ENCODE measurements at regions not wholly inside any gene's neighbourhood (a gene's known extent, or its start where the extent isn't known, plus 50 kb on each side); places are given as distances from the start of the nearest gene placed in this dataset.

DNA sequence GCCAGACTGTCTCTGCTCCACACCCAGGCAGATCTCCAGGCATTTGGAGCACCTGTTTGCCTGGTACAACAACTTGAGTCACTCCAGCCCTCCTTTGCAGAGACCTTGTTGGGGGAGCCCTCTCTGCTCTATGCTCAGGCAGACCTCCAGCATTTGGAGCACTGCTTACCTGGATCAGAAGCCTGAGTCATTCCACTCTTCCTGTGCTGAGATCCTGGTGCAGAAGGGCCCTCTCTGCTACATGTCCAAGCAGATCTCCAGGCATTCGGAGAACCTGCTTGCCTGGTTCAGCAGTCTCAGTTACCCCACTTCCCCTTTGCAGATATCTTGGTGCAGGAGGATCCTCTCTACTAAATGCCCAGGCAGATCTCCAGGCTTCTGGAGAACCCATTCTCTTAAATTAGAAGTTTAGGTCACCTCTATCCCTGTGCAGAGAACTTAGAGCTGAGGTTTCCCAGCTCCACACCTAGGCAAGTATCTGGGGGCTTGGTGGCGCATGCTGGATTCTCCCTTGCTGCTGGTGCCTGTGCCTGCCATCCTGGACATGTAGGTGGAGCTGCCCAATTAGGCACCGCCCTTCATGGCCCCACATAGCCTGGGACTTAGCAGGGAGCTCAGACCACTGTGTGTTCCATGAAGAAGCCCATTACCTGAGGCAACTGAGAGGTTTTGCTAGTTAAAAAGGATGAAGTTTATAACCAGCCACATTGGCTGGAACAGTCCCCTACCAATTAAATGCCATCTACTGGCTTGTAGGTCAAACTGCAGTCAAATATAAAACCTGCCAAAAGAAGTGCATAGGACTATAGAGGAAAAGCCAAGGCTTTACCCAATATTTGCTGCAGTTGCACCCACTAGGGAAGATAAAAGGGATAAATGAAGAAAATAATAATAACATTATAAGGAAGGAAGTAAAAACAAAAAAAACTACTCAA, 97.6 kb upstream of the SLITRK6 start:
- no peak for DNase-seq (ENCODE audit: low spot score)

- DNase-seq (ENCODE audit: low spot score), result no peak
Observed at GRCh38 chr13:85887406-85887805, 88.2 kb upstream of the SLITRK6 start.

GRCh38 chr13:85879014-85879413, 79.8 kb upstream of the SLITRK6 start:
- DNase-seq (ENCODE audit: low spot score), result no peak

DNA sequence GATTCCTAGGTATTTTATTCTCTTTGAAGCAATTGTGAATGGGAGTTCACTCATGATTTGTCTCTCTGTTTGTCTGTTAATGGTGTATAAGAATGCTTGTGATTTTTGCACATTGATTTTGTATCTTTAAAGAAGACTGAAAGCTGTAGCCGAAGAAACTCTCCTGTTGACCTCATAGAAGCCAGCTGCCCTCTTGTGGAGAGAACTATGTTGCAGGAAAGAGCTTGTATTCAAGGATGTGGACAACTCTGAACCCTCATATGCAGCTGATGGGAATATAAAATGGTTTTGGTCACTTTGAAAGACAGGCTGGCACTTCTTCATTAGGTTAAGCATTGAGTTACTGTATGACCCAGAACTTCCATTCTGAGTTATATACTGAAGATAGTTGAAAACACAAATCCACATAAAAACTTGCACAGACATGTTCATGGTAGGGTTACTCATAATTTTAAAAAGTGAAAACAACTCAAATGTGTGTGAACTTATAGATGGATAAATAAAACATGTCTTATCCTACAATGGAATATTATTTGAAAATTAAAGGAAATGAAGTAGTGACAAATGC, 65.8 kb upstream of the SLITRK6 start:
- peak; percentile 21 for DNase-seq (ENCODE audit: low spot score)

DNA sequence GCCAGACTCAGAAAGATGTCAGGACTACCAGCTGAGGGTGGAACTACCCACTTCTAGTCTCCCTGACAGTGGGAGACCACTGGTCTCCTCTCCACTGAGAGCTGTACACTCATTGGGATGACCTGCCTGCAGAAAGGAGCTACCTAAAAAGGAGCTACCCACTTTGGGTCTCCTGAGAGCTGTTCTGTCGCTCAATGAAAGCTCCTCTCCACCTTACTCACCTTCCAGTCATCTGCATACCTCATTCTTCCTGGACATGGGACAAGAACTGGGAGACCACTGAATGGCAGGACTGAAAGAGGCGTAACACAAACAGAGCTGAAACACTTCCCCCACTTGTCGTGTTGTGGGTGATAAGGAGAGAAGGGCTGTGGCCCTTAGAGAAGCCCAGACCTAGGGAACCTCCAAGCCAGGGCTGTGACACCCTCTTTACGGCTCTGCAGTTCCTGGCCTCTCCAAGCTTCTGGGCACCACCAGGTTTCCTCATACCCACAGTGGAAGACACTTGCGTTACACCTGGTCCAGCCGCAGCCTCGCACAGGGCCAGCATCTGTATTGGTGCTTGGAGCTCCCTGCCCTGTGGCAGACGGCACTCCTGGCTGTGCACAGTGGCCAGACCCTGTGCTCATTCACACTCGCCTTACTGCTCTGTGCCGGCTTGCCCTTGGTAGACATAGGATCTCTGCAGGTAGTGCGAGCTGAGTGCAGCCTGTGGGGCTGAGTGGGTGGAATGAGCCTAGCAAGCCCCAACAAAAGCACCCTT, 54.9 kb upstream of the SLITRK6 start:
- no peak for DNase-seq (ENCODE audit: low spot score)

DNA sequence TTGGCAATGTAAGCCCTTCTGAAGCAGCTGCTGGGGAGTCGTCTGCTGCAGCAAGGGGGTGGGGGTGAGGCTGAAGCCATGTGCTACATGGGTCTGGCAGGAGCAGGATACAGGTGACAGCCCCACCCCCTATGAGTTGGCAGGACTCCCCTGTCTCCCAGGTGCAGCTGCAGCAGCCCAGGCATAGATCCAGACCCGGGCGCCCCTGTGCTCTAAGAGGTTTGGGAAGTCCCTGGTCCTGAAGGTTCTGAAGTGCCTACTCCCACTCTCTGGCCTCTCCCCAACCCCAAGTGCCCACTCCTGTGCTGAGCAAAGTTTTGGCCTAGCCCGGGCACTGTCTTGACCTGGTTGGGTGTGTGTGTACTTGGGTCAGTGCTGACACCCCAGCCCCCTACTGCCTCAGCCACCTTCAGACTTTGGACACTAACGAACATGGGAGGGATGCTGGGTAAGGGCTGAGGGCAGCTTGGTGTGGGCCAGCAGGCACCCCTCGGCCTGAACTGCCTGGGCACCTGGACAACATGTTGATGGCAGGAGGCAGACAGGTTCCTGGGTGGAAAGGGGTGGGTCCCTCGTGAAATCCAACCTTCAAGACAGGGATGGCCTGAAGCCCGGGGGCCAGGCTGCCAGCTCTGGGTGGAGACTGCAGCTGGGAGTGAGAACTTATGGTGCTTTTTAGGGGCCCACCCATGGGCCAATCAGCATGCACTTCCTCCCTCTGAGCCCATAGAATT, 54.1 kb upstream of the SLITRK6 start:
- DNase-seq (ENCODE audit: low spot score), result no peak

All from cerebellar cortex (tissue), 1 donor.